Prostate gland (tissue), 2 donors: ENCODE measurements at regions not wholly inside any gene's neighbourhood (a gene's known extent, or its start where the extent isn't known, plus 50 kb on each side); places are given as distances from the start of the nearest gene placed in this dataset.
"Not testable (repeated sequence)": the region's sequence is repeated elsewhere in the genome, so short reads cannot be mapped to it uniquely, and the experiment has no call there.

Source experiments
- CTCF ChIP-seq, 4 experiments: fragments of 200-600 bp in 2 of 4; fragments of 450-650 bp in 2 of 4; sonication (generic) in 2 of 4; IDR thresholded peaks; 1 replicate in 3 of 4; 2 replicates in 1 of 4; pipeline ENCODE4 v1.5.1; 2016 to 2019; ENCODE audit warnings: antibody characterized with exemption in 4 of 4, mild to moderate bottlenecking in 2 of 4, moderate library complexity in 2 of 4
- POLR2AphosphoS5 ChIP-seq: sonication (generic); formaldehyde crosslinking; IDR thresholded peaks from one replicate; pipeline ENCODE4 v1.6.1; 2017; ENCODE audit warnings: antibody characterized with exemption

GRCh38 chr11:71701435-71702291 lies 119.0 kb upstream of the KRTAP5-11 start:
- not testable (repeated sequence) for TF ChIP-seq CTCF (IDR thresholded peaks at IDR 0.05); POLR2AphosphoS5
